Esophagus squamous epithelium (tissue), 4 donors: ENCODE measurements at regions not wholly inside any gene's neighbourhood (a gene's known extent, or its start where the extent isn't known, plus 50 kb on each side); places are given as distances from the start of the nearest gene placed in this dataset.

Experiments used
- POLR2A ChIP-seq, 4 donors: fragments of 450-650 bp; IDR thresholded peaks; one replicate each; pipeline ENCODE4 v1.6.1; 2017; ENCODE audit warnings: antibody characterized with exemption in 4 of 4, mild to moderate bottlenecking in 4 of 4, moderate library complexity in 3 of 4
- TF ChIP-seq, protein P1 (sequence below), 6 experiments: fragments of 450-650 bp in 4 of 6; fragments of 200-600 bp in 2 of 6; sonication (generic) in 2 of 6; IDR thresholded peaks; one replicate each; pipeline ENCODE4 v1.5.1; 2016 to 2019; ENCODE audit warnings: antibody characterized with exemption in 6 of 6, mild to moderate bottlenecking in 4 of 6, moderate library complexity in 4 of 6

DNA sequence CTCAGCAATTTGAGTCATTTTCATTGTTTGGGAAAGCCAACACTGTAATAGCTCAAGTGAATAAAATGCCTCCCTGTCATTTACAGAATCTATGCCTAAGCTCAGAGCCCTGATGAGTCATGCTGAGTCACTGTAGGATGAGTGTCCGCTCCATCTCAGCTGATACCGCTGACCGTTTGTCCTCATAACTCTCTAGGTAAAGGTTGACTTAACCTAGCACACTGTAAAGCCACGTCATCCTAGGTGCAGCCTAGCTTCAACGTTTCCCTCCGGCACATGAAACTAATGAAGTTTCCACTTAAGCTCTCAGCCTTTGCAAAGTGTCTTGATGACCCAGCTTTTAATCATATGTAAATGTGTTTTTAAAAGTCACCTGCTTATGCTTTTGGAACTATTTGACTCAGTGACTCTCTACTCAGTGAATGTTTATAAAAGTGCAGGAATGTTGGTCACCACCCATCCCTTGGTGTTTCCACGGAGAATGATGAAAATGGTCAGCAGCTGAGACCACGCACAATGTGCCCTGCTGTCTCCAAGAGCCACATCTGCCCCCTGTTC, 154.0 kb downstream of the PMAIP1 start:
- TF ChIP-seq, protein P1, sequence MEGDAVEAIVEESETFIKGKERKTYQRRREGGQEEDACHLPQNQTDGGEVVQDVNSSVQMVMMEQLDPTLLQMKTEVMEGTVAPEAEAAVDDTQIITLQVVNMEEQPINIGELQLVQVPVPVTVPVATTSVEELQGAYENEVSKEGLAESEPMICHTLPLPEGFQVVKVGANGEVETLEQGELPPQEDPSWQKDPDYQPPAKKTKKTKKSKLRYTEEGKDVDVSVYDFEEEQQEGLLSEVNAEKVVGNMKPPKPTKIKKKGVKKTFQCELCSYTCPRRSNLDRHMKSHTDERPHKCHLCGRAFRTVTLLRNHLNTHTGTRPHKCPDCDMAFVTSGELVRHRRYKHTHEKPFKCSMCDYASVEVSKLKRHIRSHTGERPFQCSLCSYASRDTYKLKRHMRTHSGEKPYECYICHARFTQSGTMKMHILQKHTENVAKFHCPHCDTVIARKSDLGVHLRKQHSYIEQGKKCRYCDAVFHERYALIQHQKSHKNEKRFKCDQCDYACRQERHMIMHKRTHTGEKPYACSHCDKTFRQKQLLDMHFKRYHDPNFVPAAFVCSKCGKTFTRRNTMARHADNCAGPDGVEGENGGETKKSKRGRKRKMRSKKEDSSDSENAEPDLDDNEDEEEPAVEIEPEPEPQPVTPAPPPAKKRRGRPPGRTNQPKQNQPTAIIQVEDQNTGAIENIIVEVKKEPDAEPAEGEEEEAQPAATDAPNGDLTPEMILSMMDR (IDR thresholded peaks at IDR 0.05) = no peak
- no peak for TF ChIP-seq POLR2A (IDR thresholded peaks at IDR 0.05)
